Brain pericyte (primary cell): ENCODE measurements at regions not wholly inside any gene's neighbourhood (a gene's known extent, or its start where the extent isn't known, plus 50 kb on each side); places are given as distances from the start of the nearest gene placed in this dataset.
"Not testable (repeated sequence)": the region's sequence is repeated elsewhere in the genome, so short reads cannot be mapped to it uniquely, and the experiment has no call there.

Source experiments
- DNase-seq: peaks from one replicate; pipeline ENCODE4 v3.0.0-alpha.2; 2012; ENCODE audit warnings: low read depth, low spot score

GRCh38 chr11:43124272-43124935, 187.4 kb upstream of the API5 start:
- no peak for DNase-seq

DNA sequence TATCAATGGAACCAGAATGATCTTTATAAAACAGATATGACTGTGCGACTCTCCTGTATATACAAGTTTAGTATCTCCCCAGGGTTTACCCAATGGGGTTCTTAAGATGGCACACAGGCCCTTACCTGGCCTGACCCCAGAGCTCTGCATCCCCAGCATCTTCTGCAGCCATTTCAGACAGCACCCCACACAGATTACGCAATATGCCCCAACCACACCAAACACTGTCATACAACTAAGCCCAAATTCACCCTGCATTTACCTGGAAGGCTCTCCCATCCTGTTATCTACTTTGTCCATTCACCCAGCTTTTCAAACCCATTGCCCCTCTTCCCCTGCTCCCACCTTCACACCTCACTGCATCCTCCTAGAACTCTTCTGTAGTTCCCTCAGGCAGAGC, 182.5 kb upstream of the API5 start:
- DNase-seq, result no peak

DNA sequence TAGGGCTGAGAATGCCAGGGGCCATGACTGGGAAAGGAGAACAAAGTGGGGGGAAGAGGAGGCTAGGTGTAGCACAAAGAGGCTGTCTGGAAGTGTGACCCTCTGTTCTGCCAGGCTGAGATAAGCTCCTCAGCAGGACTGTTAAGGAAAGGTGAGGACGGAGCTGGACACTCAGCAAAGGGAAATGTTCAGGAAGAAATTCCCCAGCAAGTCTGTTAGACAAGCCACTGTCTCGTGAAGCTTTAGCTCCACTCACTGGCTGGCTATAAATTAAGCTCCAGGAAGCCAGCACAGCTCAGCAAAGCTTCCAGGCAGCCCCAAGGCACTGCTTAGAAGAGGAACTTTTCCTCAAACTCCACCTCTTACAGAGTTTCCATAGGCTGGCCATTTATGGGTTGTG, 181.2 kb upstream of the API5 start:
- DNase-seq, result no peak

GRCh38 chr11:43135966-43136534, 175.7 kb upstream of the API5 start:
- no peak for DNase-seq

- DNase-seq, result no peak
These were observed 173.1 kb upstream of the API5 start for GRCh38 chr11:43138621-43139140.

DNA sequence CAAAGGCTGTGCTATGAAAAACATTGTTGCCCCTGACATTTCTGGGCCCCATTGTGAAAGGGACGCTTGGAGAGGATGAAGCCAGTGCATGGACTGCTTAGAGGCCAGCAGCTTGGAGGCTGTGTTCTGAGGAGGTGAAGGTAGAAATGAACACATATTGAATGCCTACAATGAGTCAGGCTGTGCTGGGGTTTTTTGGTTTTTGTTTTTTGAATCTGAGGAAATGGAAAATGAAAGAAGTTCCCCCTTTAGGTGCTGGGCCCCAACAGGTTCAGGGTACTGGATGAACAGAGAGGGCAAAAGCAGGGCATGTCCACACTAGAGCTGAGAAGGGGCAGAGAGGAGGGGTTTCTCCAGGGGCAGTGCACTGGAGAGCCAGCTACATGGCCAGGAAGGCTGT, 166.1 kb upstream of the API5 start:
- no peak for DNase-seq

GRCh38 chr11:43150697-43151096, 161.1 kb upstream of the API5 start:
- DNase-seq, result no peak

DNA sequence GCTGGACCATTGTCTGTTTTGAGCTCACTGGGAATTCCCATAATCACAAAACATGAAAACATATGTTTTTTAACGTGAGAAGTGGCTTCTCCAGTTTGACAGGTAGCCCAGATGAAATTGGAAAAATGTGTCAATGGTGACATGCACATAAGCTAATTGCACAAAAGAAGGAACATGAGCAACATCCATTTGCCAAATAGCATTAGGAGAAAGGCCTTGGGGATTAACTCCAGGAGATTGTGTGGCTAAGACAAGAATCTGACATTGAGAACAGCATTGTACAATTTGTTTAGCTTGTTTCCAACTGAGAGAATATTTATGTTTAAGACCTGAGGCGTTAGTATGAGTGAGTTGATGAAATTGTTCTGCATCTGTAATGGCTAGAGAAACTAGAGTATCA, 147.0 kb upstream of the API5 start:
- no peak for DNase-seq

DNA sequence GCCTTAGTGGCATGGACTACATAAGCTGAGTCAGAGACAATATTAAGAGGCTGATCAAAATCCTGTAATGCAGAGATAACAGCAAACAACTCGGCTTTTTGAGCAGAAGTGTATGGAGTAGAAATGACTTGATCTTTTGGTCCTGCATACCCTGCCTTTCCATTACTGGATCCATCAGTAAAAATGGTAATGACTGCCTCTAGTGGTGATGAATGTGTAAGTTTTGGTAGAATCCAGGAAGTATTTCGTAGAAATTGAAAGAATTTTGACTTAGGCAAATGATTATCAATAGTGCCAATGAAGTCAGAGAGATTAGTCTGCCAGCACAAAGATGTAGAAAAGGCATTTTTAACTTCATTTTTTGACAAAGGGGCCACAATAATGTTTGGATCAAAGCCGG, 146.4 kb upstream of the API5 start:
- not testable (repeated sequence) for DNase-seq

GRCh38 chr11:43168241-43168640, 143.6 kb upstream of the API5 start:
- DNase-seq, result not testable (repeated sequence)

GRCh38 chr11:43172477-43172876, 139.3 kb upstream of the API5 start:
- no peak for DNase-seq

DNA sequence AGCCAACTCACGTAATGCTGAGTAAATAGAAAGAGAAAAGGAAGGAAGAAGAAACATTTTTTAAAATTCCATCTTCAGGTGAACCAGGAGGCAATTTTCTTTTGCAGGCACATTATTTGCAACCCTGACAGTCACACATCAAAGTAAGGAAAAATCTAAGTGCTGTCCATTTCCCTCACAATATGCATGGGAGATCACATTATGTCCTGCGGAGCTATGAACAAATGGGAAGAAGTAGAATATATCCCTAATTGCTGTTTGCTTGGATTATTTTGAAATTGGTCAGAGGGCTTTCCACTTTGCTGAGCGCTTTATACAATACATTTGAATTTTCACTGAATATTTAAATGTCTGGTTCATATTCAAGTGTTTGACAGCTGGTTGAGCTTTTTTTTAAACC, 133.8 kb upstream of the API5 start:
- no peak for DNase-seq

GRCh38 chr11:43194459-43194858, 117.3 kb upstream of the API5 start:
- not testable (repeated sequence) for DNase-seq

- DNase-seq, result no peak
These were observed 114.4 kb upstream of the API5 start for GRCh38 chr11:43197379-43197778.

DNA sequence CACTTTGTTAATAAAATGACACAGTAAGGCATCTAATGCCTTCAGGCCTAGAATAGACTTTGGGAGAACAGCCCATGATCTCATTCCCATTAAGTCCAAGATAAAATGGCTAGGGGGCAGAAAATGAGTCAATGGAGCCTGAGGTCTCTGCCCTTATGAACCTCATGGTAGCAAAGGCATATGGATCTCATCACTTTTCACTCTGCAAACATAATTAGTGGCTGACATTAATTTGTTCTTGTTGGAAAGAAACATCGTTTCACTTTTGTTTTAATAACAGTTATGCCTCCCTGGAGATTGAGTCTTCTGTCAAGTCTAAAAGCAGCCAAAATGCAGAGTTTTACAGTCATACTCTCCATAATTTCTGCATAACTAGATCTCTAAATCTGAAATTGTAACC, 111.8 kb upstream of the API5 start:
- no peak for DNase-seq

DNA sequence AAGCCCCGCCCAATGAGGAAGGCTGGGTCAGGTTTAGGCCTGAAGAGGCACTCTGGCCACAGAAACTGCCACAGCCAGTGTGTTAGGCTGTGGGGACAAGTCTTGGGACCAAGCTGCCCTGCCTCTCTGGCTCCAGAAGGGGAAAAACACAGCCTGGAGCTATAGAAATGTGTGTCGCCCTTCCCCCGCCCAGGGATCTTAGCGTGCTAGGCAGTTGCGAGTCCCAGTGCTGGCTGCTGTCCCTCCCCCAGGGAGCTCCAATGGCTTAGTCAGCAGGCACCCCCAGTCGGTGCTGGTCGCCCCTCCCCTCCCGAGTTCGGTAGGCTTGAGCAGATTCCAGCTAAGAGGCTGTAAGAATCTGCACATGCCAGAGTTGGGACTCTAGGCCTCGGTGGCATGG, 99.5 kb upstream of the API5 start:
- no peak for DNase-seq

GRCh38 chr11:43214471-43214870, 97.3 kb upstream of the API5 start:
- DNase-seq, result no peak

DNA sequence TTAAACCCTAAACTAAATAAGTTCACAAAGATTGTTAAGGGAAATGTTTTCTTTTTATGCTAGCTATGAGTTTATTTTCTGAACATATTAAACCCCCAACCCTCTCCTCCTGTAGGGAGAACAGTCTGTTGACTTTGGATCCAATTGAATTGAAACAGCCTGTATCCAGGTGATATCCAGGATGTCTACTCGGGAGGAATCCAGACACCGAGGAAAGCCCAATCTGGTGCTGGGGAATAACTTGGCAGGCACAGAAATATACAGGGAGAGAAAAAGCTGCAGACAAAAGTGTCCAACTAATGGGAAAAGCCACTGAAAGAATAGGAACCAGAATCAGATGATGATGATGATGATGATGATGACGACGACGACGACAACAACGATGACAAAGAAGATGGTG, 93.9 kb upstream of the API5 start:
- DNase-seq, result no peak

- DNase-seq, result no peak
These were observed 89.6 kb upstream of the API5 start for GRCh38 chr11:43222215-43222614.

DNA sequence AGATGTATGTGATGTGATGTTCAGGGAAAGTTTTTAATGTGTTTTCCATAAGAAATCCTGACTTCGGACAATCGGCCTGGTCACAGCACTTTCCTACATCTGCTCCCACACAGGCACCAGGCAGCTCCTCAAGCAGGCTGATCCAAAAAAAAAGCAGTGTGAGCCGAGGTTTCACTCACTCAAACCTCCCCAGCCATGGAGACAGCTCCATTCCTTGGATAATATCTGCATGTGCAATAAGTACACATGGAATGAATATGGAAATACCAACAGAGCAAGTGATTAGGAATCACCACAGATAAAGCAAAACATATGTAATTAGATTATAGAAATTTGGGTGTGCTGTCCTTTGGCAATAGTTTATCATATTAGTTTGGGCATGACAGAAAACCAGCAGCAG, 88.8 kb upstream of the API5 start:
- no peak for DNase-seq

- DNase-seq, result no peak
These were observed 76.9 kb upstream of the API5 start for GRCh38 chr11:43234881-43235280.

GRCh38 chr11:43238341-43238740, 73.5 kb upstream of the API5 start:
- no peak for DNase-seq

GRCh38 chr11:43239791-43240190, 72.0 kb upstream of the API5 start:
- DNase-seq, result no peak

DNA sequence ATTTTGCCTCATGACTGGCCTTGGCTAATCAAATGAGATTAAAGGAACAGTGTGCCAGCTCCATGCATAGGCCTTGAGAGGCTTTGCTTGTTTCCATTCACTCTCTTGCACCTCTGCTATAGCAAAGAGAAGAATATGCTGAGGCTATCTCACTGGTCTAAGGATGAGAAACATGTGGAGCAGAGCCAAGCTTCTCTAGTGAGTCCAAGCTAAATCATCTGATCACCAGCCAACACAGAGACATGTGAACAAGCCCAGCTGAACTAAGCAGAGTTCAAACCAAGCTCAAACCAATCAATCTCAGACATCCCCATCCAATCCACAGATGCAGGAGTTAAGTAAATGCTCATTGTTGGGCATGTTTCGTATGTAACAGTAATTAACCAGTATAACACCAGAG, 69.4 kb upstream of the API5 start:
- DNase-seq, result no peak
